GM18951 (cell line): ENCODE measurements at regions not wholly inside any gene's neighbourhood (a gene's known extent, or its start where the extent isn't known, plus 50 kb on each side); places are given as distances from the start of the nearest gene placed in this dataset.
"Not testable (repeated sequence)": the region's sequence is repeated elsewhere in the genome, so short reads cannot be mapped to it uniquely, and the experiment has no call there.

Experiments
- POLR2A ChIP-seq: IDR thresholded peaks from 4 replicates; pipeline ENCODE4 v1.6.1; 2011; ENCODE audit warnings: mild to moderate bottlenecking; ENCODE audit not compliant: insufficient read length, insufficient read depth; ENCODE audit errors: extremely low read depth
- in situ Hi-C: fragments of 300-500 bp; cut with MboI; formaldehyde crosslinking; loops from one replicate; pipeline ENCODE4 v1.12.0; 2022; ENCODE audit warnings: low sequenced_read_pairs, mixed read lengths, inconsistent platforms; ENCODE audit not compliant: unreplicated experiment

- in situ Hi-C loops = no loop called here
Measured at GRCh38 chr7:156324201-156324600, 316.4 kb upstream of the RNF32 start.

GRCh38 chr7:156321430-156321829 is 319.1 kb upstream of the RNF32 start:
- in situ Hi-C loops = not testable (repeated sequence)

More at GRCh38 chr7:156324201-156324600, 316.4 kb upstream of the RNF32 start:
- no peak for TF ChIP-seq POLR2A

GRCh38 chr7:156318926-156319325 is 321.6 kb upstream of the RNF32 start:
- in situ Hi-C loops = no loop called here
- no peak for TF ChIP-seq POLR2A

GRCh38 chr7:156318426-156318825 is 322.1 kb upstream of the RNF32 start:
- in situ Hi-C loops = no loop called here
- TF ChIP-seq POLR2A = no peak

- in situ Hi-C loops = no loop called here
Measured at GRCh38 chr7:156309016-156309620, 331.5 kb upstream of the RNF32 start.

DNA sequence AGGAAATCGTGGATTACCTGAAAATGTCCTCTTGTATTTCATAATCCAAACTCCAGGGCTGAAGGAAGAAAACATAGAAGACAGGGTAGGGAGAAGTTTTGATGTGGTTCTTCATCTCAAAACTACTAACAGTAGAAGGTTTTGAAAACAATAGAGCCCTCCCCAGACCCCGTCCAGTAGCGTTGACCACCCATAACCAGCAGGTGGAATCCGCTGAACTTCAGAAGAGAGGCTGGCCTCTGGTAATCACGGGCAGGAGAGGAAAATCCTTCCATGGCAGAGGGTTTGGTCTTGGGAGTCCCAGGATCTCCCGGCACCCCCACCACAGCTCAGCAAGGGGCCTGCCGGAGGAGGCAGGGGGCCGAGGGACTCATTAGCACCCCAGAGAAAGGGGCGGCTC is 333.4 kb upstream of the RNF32 start:
- no peak for TF ChIP-seq POLR2A
- in situ Hi-C loops = no loop called here

More at GRCh38 chr7:156309016-156309620, 331.5 kb upstream of the RNF32 start:
- TF ChIP-seq POLR2A = no peak

DNA sequence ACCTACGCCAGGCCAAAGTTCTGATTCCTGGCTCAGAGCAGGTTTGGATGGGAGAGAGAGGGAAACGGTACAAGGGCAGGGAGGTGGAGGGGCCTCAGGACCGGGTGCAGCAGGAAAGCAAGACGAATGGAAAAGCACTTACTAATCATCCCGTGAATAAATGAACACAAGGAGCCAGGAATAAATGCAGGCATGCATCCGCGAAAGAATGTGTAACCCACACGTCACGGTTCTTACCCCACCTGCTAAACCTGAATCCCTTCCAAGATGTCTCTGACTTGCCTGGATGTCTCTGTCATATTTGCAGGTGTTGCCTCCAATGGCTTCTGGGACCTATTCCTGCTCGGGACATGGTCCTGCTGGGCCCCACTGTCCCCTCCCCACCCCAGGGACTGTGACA is 335.2 kb upstream of the RNF32 start:
- in situ Hi-C loops = no loop called here

GRCh38 chr7:156282816-156283215 is 357.8 kb upstream of the RNF32 start:
- in situ Hi-C loops = no loop called here

More for the DNA sequence above, 335.2 kb upstream of the RNF32 start:
- no peak for TF ChIP-seq POLR2A

GRCh38 chr7:156279635-156280034 is 360.9 kb upstream of the RNF32 start:
- TF ChIP-seq POLR2A = no peak
- in situ Hi-C loops = no loop called here

More at GRCh38 chr7:156282816-156283215, 357.8 kb upstream of the RNF32 start:
- TF ChIP-seq POLR2A = no peak

DNA sequence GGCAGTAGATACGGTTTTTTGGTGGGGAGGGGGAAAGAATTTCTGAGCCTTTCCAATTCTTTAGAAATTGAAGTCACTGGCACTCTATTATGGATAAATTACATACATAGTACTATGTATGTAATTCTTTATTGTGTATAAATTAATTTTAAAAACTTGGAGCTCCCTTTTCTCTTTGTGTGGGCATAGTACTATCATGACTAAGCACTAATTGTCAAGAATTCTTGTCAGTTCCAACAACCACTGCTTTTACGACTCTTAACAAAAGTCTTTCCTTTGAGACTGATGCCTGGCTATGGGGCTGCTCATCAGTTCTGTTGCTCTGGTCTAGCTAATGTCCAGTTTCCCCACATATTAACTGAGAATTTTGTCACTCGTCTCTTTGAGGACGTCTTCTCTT is 365.3 kb upstream of the RNF32 start:
- TF ChIP-seq POLR2A = no peak
- in situ Hi-C loops = no loop called here

DNA sequence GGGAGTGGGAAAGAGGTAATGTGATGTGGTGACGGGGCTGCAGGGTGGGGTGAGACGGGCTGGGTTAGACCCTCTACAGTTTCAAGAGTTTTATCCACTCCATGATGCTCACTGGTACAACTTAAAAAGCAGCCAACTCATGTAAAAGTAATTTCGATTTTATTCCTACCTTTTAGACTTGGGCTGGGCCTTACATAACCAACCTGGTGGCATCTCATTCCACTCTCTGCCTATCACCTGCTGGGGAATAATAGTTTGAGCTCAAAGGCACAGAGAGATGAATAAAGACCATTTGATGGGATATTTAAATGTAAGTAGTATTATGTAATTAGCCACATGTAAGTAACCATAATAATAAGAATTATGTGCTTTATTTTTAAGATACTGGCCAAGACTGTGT is 366.0 kb upstream of the RNF32 start:
- TF ChIP-seq POLR2A = no peak
- in situ Hi-C loops = no loop called here

GRCh38 chr7:156261581-156261980 is 379.0 kb upstream of the RNF32 start:
- in situ Hi-C loops = no loop called here
- TF ChIP-seq POLR2A = no peak

DNA sequence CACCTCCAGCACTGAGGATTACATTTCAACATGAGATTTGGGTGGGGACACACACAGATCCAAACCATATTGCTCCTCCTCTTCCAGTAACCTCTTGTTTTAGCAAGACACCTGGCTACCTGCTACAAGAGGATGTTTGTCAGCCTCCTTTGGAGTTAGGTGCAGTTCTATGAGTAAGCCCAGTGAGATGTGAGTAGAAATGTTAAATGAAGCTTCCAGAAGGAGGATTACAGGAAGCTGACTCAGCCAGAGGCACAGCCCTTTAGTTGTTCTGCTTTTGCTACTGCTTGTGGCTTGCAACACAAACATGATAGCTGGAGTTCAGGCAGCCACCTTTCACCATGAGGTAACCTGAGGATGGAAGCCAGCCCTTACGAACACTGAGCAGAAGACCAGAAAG is 382.7 kb upstream of the RNF32 start:
- no peak for TF ChIP-seq POLR2A

DNA sequence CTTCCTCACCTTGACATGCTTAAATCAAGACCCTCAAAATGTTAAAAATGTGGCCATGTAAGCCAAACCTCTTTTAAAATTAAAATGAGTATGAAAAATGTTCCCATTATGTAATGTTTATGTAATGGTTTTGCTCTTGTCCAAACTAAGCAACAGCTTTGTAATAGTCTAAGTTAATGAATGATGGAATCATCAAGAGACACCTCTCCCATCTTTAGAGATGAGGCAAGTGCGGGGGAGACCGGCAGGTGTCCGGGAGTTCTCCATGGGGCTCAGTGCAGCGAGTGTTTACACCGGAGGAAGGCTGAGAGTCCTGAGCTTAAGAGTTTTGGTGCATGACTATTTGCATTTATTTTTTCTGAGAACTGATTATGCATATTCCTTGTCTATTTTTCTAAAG is 384.9 kb upstream of the RNF32 start:
- in situ Hi-C loops = no loop called here
- no peak for TF ChIP-seq POLR2A

More for the DNA sequence above, 382.7 kb upstream of the RNF32 start:
- in situ Hi-C loops = no loop called here

- in situ Hi-C loops = no loop called here
- no peak for TF ChIP-seq POLR2A
Measured at GRCh38 chr7:156251861-156252260, 388.7 kb upstream of the RNF32 start.

DNA sequence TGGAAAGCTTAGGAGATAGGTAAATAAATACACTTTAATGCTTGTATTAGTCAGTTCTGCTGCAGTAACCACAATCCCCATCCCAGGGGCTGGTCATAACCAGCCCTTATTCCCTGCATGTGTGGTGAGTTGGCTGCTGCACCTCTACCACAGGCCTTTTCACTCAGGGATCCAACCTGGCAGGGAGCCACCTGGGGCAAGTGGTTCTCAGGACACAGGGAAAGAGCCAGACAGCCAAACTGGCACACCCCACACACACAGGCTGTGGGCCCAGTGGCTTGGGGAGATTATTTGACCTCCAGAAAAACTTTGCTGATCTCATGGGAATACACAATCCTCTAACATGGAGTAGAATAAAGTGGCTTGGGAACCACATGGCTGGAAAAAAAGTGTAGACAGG is 400.0 kb upstream of the RNF32 start:
- in situ Hi-C loops = no loop called here
- TF ChIP-seq POLR2A = no peak
